HG03432 (cell line): ENCODE measurements at regions not wholly inside any gene's neighbourhood (a gene's known extent, or its start where the extent isn't known, plus 50 kb on each side); places are given as distances from the start of the nearest gene placed in this dataset.
"Not testable (repeated sequence)": the region's sequence is repeated elsewhere in the genome, so short reads cannot be mapped to it uniquely, and the experiment has no call there.

ENCODE experiments used
- ATAC-seq: cut with Tn5 transposase; IDR thresholded peaks from one replicate; pipeline ENCODE4 v1.9.1; 2021; ENCODE audit warnings: mild to moderate bottlenecking, moderate library complexity; ENCODE audit not compliant: unreplicated experiment

GRCh38 chr3:88000853-88001252, 58.0 kb downstream of the CGGBP1 start:
- no peak for ATAC-seq

- no peak for ATAC-seq
Measured at GRCh38 chr3:87997966-87998365, 60.8 kb downstream of the CGGBP1 start.

- ATAC-seq, result peak; percentile 95
Measured at GRCh38 chr3:87997298-87997697, 61.5 kb downstream of the CGGBP1 start.

GRCh38 chr3:87996882-87997281, 61.9 kb downstream of the CGGBP1 start:
- peak; percentile 34 for ATAC-seq

- no peak for ATAC-seq
Measured at GRCh38 chr3:87993566-87993965, 65.2 kb downstream of the CGGBP1 start.

GRCh38 chr3:87987952-87988351, 70.9 kb downstream of the CGGBP1 start:
- no peak for ATAC-seq

GRCh38 chr3:87982421-87982820, 76.4 kb downstream of the CGGBP1 start:
- no peak for ATAC-seq

GRCh38 chr3:87979527-87979926, 79.3 kb downstream of the CGGBP1 start:
- no peak for ATAC-seq

- no peak for ATAC-seq
Measured at GRCh38 chr3:87977765-87978164, 81.0 kb downstream of the CGGBP1 start.

GRCh38 chr3:87975716-87976115, 83.1 kb downstream of the CGGBP1 start:
- no peak for ATAC-seq

- ATAC-seq, result no peak
Measured at GRCh38 chr3:87973906-87974305, 84.9 kb downstream of the CGGBP1 start.

- ATAC-seq, result no peak
Measured at GRCh38 chr3:87969620-87970019, 89.2 kb downstream of the CGGBP1 start.

GRCh38 chr3:87968668-87969067, 90.1 kb downstream of the CGGBP1 start:
- ATAC-seq, result no peak

- ATAC-seq, result no peak
Measured at GRCh38 chr3:87958289-87958688, 100.5 kb downstream of the CGGBP1 start.

GRCh38 chr3:87957575-87957974, 101.2 kb downstream of the CGGBP1 start:
- no peak for ATAC-seq

GRCh38 chr3:87949879-87950208, 109.0 kb downstream of the CGGBP1 start:
- no peak for ATAC-seq

GRCh38 chr3:87949189-87949878, 109.5 kb downstream of the CGGBP1 start:
- peak; percentile 96 for ATAC-seq

- ATAC-seq, result not testable (repeated sequence)
Measured at GRCh38 chr3:87946007-87946406, 112.8 kb downstream of the CGGBP1 start.

GRCh38 chr3:87942256-87942655, 116.5 kb downstream of the CGGBP1 start:
- not testable (repeated sequence) for ATAC-seq

GRCh38 chr3:87924485-87924884, 134.3 kb downstream of the CGGBP1 start:
- ATAC-seq, result no peak

- no peak for ATAC-seq
Measured at GRCh38 chr3:87920549-87920948, 138.3 kb downstream of the CGGBP1 start.

GRCh38 chr3:87901141-87901540, 157.7 kb downstream of the CGGBP1 start:
- no peak for ATAC-seq

GRCh38 chr3:87900061-87900460, 158.7 kb downstream of the CGGBP1 start:
- ATAC-seq, result peak; percentile 47
